OCI-LY3 (cell line): ENCODE measurements at regions not wholly inside any gene's neighbourhood (a gene's known extent, or its start where the extent isn't known, plus 50 kb on each side); places are given as distances from the start of the nearest gene placed in this dataset.

Experiments used
- H2AFZ ChIP-seq: fragments of 200-600, 300-600 bp; shearing (Covaris generic); 2 replicates; pipeline ENCODE4 v1.6.0; 2014; ENCODE audit warnings: antibody characterized with exemption, low read depth, low read length
- H3K27ac ChIP-seq: fragments of 200-600, 300-600 bp; sonication (generic); 2 replicates; pipeline ENCODE4 v1.5.1; 2014; ENCODE audit warnings: mild to moderate bottlenecking, low read length, moderate library complexity, mixed read lengths
- H3K27me3 ChIP-seq: fragments of 200-600, 300-600 bp; sonication (generic); 2 replicates; pipeline ENCODE4 v1.6.1; 2014; ENCODE audit warnings: low read depth, low read length, mixed read lengths
- H3K36me3 ChIP-seq: fragments of 200-600, 300-600 bp; sonication (generic); replicated peaks from 2 replicates; pipeline ENCODE3; 2014; ENCODE audit warnings: low read depth, low read length, mixed read lengths
- H3K4me1 ChIP-seq: fragments of 300-600, 200-600 bp; sonication (generic); 2 replicates; pipeline ENCODE4 v1.6.1; 2014; ENCODE audit warnings: low read length, mixed read lengths
- H3K4me2 ChIP-seq: fragments of 200-600, 300-600 bp; sonication (generic); 2 replicates; pipeline ENCODE4 v1.6.1; 2014; ENCODE audit warnings: low read length, mixed read lengths
- H3K4me3 ChIP-seq: fragments of 300-600, 200-600 bp; sonication (generic); 2 replicates; pipeline ENCODE4 v1.5.1; 2014; ENCODE audit warnings: antibody characterized with exemption, mild to moderate bottlenecking, low read length, moderate library complexity
- H3K79me2 ChIP-seq: fragments of 300-600, 200-600 bp; shearing (Covaris generic); 2 replicates; pipeline ENCODE4 v1.6.1; 2014; ENCODE audit warnings: mild to moderate bottlenecking, low read length, mixed read lengths
- H3K9ac ChIP-seq: fragments of 300-600, 200-600 bp; shearing (Covaris generic); 2 replicates; pipeline ENCODE4 v1.6.0; 2014; ENCODE audit warnings: mild to moderate bottlenecking, low read length, moderate library complexity
- H3K9me3 ChIP-seq: fragments of 200-600, 300-600 bp; shearing (Covaris generic); 2 replicates; pipeline ENCODE4 v1.6.1; 2014; ENCODE audit warnings: low read length, mixed read lengths; ENCODE audit not compliant: insufficient read depth
- H4K20me1 ChIP-seq: fragments of 200-600, 300-600 bp; sonication (generic); 2 replicates; pipeline ENCODE4 v1.6.1; 2016; ENCODE audit warnings: low read length, mixed read lengths; ENCODE audit not compliant: insufficient read depth
- CTCF ChIP-seq: fragments of 200-600, 300-600 bp; sonication (generic); IDR thresholded peaks from 2 replicates; pipeline ENCODE4 v1.5.1; 2014; ENCODE audit warnings: antibody characterized with exemption, low read length, low read depth
- EZH2phosphoT487 ChIP-seq: fragments of 200-600 bp; shearing (Covaris generic); IDR thresholded peaks from 2 replicates; pipeline ENCODE4 v1.6.1; 2018; ENCODE audit warnings: antibody characterized with exemption, mixed run types, low read depth

GRCh38 chr7:46369933-46370654 lies 449.0 kb upstream of the IGFBP3 start:
- H3K9ac ChIP-seq, result no peak overlapping the region
- H3K9me3 ChIP-seq, result no peaks in the 10 kb centered on the region
- H3K4me1 ChIP-seq, result no peaks in the 10 kb centered on the region
- no peak for TF ChIP-seq EZH2phosphoT487
- no peak for TF ChIP-seq CTCF
- H3K4me2 ChIP-seq, result no peak overlapping the region
- no peaks in the 10 kb centered on the region for H4K20me1 ChIP-seq
- no peak overlapping the region for H3K27ac ChIP-seq
- H3K4me3 ChIP-seq, result no peak overlapping the region
- H3K36me3 ChIP-seq, result no peaks in the 10 kb centered on the region
- no peaks in the 10 kb centered on the region for H3K27me3 ChIP-seq
- no peaks in the 10 kb centered on the region for H3K79me2 ChIP-seq
- H2AFZ ChIP-seq, result no peak overlapping the region

GRCh38 chr7:46368871-46369270 lies 447.8 kb upstream of the IGFBP3 start:
- no peak overlapping the region for H3K9ac ChIP-seq
- H3K27me3 ChIP-seq, result no peaks in the 10 kb centered on the region
- no peaks in the 10 kb centered on the region for H3K36me3 ChIP-seq
- no peak overlapping the region for H3K4me2 ChIP-seq
- no peak overlapping the region for H3K27ac ChIP-seq
- TF ChIP-seq CTCF, result no peak
- TF ChIP-seq EZH2phosphoT487, result no peak
- no peak overlapping the region for H3K4me3 ChIP-seq
- no peaks in the 10 kb centered on the region for H3K4me1 ChIP-seq
- H2AFZ ChIP-seq, result no peak overlapping the region
- no peaks in the 10 kb centered on the region for H3K9me3 ChIP-seq
- H4K20me1 ChIP-seq, result no peaks in the 10 kb centered on the region
- H3K79me2 ChIP-seq, result no peaks in the 10 kb centered on the region

GRCh38 chr7:46366526-46366925 lies 445.5 kb upstream of the IGFBP3 start:
- Histone ChIP-seq H3K36me3 (no peaks in the 10 kb centered on the region), H3K79me2 (no peaks in the 10 kb centered on the region), H4K20me1 (no peaks in the 10 kb centered on the region), H3K9ac (no peak overlapping the region), H2AFZ (no peak overlapping the region), H3K4me1 (no peaks in the 10 kb centered on the region), H3K27me3 (no peaks in the 10 kb centered on the region), H3K4me2 (no peak overlapping the region), H3K4me3 (no peak overlapping the region), H3K9me3 (no peaks in the 10 kb centered on the region), H3K27ac (no peak overlapping the region)
- no peak for TF ChIP-seq EZH2phosphoT487
- no peak for TF ChIP-seq CTCF

GRCh38 chr7:46363688-46364087 lies 442.6 kb upstream of the IGFBP3 start:
- TF ChIP-seq EZH2phosphoT487 (no peak), CTCF (no peak)
- no peaks in the 10 kb centered on the region for H3K36me3 ChIP-seq
- H3K9ac ChIP-seq, result no peak overlapping the region
- H3K4me2 ChIP-seq, result no peak overlapping the region
- no peak overlapping the region for H3K4me3 ChIP-seq
- H2AFZ ChIP-seq, result no peak overlapping the region
- H3K4me1 ChIP-seq, result no peaks in the 10 kb centered on the region
- H3K9me3 ChIP-seq, result no peaks in the 10 kb centered on the region
- no peaks in the 10 kb centered on the region for H3K79me2 ChIP-seq
- H4K20me1 ChIP-seq, result no peaks in the 10 kb centered on the region
- H3K27ac ChIP-seq, result no peak overlapping the region
- no peaks in the 10 kb centered on the region for H3K27me3 ChIP-seq
